Pancreas (tissue), 10 donors: ENCODE measurements at regions not wholly inside any gene's neighbourhood (a gene's known extent, or its start where the extent isn't known, plus 50 kb on each side); places are given as distances from the start of the nearest gene placed in this dataset.

Experiments used
- ATAC-seq, 4 donors: fragments of 200-7000 bp; cut with Tn5 transposase; one replicate each; pipeline versions ENCODE4 v1.8.0 to v1.9.1; 2020; ENCODE audit warnings: mild to moderate bottlenecking in 4 of 4, moderate library complexity in 4 of 4
- DNase-seq, 6 donors: peaks; one replicate each; pipeline ENCODE4 v3.0.0-alpha.2; 2020
- FAIRE-seq: peaks from 2 replicates; lab custom pipeline; 2012; peaks lifted over from hg19 to GRCh38; lab: Jason Lieb, UNC
- H3K27ac ChIP-seq, 4 donors: fragments of 200-600 bp; sonication (generic); 1 replicate in 3 of 4; 2 replicates in 1 of 4; pipeline versions ENCODE4 v1.5.0 to v1.8.0; 2020
- H3K27me3 ChIP-seq, 4 donors: fragments of 200-600 bp; one replicate each; pipeline ENCODE4 v1.8.0; 2021
- H3K36me3 ChIP-seq, 3 donors: fragments of 200-600 bp; sonication (generic) in 1 of 3; one replicate each; pipeline versions ENCODE4 v1.5.0 to v1.8.0; 2020 to 2021
- H3K4me1 ChIP-seq, 3 donors: fragments of 200-600 bp; one replicate each; pipeline ENCODE4 v1.8.0; 2021
- H3K4me3 ChIP-seq, 4 donors: fragments of 200-600 bp; sonication (generic) in 2 of 4; one replicate each; pipeline versions ENCODE4 v1.5.0 to v1.8.0; 2020 to 2021
- H3K9me3 ChIP-seq, 4 donors: fragments of 200-600 bp; one replicate each; pipeline ENCODE4 v1.8.0; 2021
- CTCF ChIP-seq, 4 donors: fragments of 200-600 bp; sonication (generic) in 3 of 4; IDR thresholded peaks; one replicate each; pipeline versions ENCODE4 v1.5.0 to v1.8.0; 2021; ENCODE audit warnings: antibody characterized with exemption in 4 of 4
- WGBS, 2 donors: extraction: QIAGEN DNeasy Blood & Tissue Kit; methylation state at CpG; one replicate each; pipeline ENCODE4 v1.1.7; 2013; 5-methylcytosine and 5-hydroxymethylcytosine counted together
- intact Hi-C, 3 donors: fragments of 100-400 bp; cut with DNase I; formaldehyde crosslinking; loops; one replicate each; pipeline versions ENCODE4 v1.11.1 to v1.14.2; 2022
- donor health status: healthy with polysubstance abuse.
- donor health status: DM: no; HTN: no; CAD: no; lungs with moderate emphysema.
- donor health status: DM: no; HTN: no; CAD: no.
- donor health status: control.
- donor health status: control.
- donor health status: Bipolar disorder and iron deficiency.
- donor health status: DM: yes; HTN: yes; CAD: no.
- donor health status: DM: no; HTN: no; CAD: no.
- donor health status: DM: no; HTN: no; CAD: no.
- donor health status: DM: yes; HTN: yes; CAD: no.

- no peaks in the 10 kb centered on the region for H3K4me1 ChIP-seq
- no peak for DNase-seq
- TF ChIP-seq CTCF (IDR thresholded peaks at IDR 0.05) = no peak
- H3K27ac ChIP-seq = no peak overlapping the region
- 38 to 41% methylated on average over 2 of the region's 2 CpGs for WGBS, 2 donors
- no peak for FAIRE-seq
- H3K9me3 ChIP-seq = no peaks in the 10 kb centered on the region
- no peaks in the 10 kb centered on the region for H3K36me3 ChIP-seq
- no peaks in the 10 kb centered on the region for H3K27me3 ChIP-seq
- H3K4me3 ChIP-seq = no peak overlapping the region
- no peak for ATAC-seq
- intact Hi-C loops = no loop called here
These were observed 137.5 kb downstream of the NUAK1 start for GRCh38 chr12:106001105-106001836.

- Histone ChIP-seq H3K4me3 (no peak overlapping the region), H3K27me3 (no peaks in the 10 kb centered on the region), H3K4me1 (no peaks in the 10 kb centered on the region), H3K36me3 (no peaks in the 10 kb centered on the region), H3K9me3 (no peaks in the 10 kb centered on the region), H3K27ac (no peak overlapping the region)
- intact Hi-C loops = no loop called here
- no peak for FAIRE-seq
- TF ChIP-seq CTCF (IDR thresholded peaks at IDR 0.05) = no peak
- ATAC-seq = no peak
- no peak for DNase-seq
- 65 to 67% methylated on average over 3 of the region's 3 CpGs for WGBS, 2 donors
These were observed 136.9 kb downstream of the NUAK1 start for GRCh38 chr12:106001837-106002218.

- no peak for DNase-seq
- Histone ChIP-seq H3K27me3 (no peaks in the 10 kb centered on the region), H3K4me1 (no peaks in the 10 kb centered on the region), H3K4me3 (no peak overlapping the region), H3K27ac (no peak overlapping the region), H3K36me3 (no peaks in the 10 kb centered on the region), H3K9me3 (no peaks in the 10 kb centered on the region)
- ATAC-seq = no peak
- FAIRE-seq = no peak
- 70% methylated on average over 3 of the region's 3 CpGs for WGBS, 2 donors
- intact Hi-C loops = no loop called here
- TF ChIP-seq CTCF (IDR thresholded peaks at IDR 0.05) = no peak
These were observed 135.5 kb downstream of the NUAK1 start for GRCh38 chr12:106003297-106003696.

GRCh38 chr12:106004289-106004688 lies 134.5 kb downstream of the NUAK1 start:
- Histone ChIP-seq H3K9me3 (no peaks in the 10 kb centered on the region), H3K27ac (no peak overlapping the region), H3K4me3 (no peak overlapping the region), H3K36me3 (no peaks in the 10 kb centered on the region), H3K4me1 (no peaks in the 10 kb centered on the region), H3K27me3 (peaks cover 0 to 4% (median 0%) of the 10 kb centered on the region in 4 donors)
- FAIRE-seq (no peak), DNase-seq (no peak), ATAC-seq (no peak)
- intact Hi-C loops = no loop called here
- no peak for TF ChIP-seq CTCF (IDR thresholded peaks at IDR 0.05)

- intact Hi-C loops = no loop called here
- ATAC-seq (no peak), DNase-seq (no peak), FAIRE-seq (no peak)
- Histone ChIP-seq H3K36me3 (no peaks in the 10 kb centered on the region), H3K27ac (no peak overlapping the region), H3K27me3 (peaks cover 0 to 4% (median 0%) of the 10 kb centered on the region in 4 donors), H3K4me1 (no peaks in the 10 kb centered on the region), H3K9me3 (no peaks in the 10 kb centered on the region), H3K4me3 (no peak overlapping the region)
- 38 to 47% methylated on average over 4 of the region's 4 CpGs for WGBS, 2 donors
- TF ChIP-seq CTCF (IDR thresholded peaks at IDR 0.05) = no peak
These were observed 132.4 kb downstream of the NUAK1 start for GRCh38 chr12:106006382-106006781.
